SK-N-MC (cell line): ENCODE measurements at regions not wholly inside any gene's neighbourhood (a gene's known extent, or its start where the extent isn't known, plus 50 kb on each side); places are given as distances from the start of the nearest gene placed in this dataset.

ENCODE experiments used
- EZH2 ChIP-seq: fragments of 200-600 bp; sonication (generic); IDR thresholded peaks from one replicate; pipeline ENCODE4 v1.6.1; 2017; ENCODE audit warnings: antibody characterized with exemption
- POLR2AphosphoS5 ChIP-seq: IDR thresholded peaks from 2 replicates; pipeline ENCODE4 v1.6.1; 2012; ENCODE audit warnings: mild to moderate bottlenecking, low read depth, low read length, borderline replicate concordance

GRCh38 chr1:201606623-201607022, 67.7 kb downstream of the NAV1 start:
- TF ChIP-seq EZH2, result no peak
- TF ChIP-seq POLR2AphosphoS5, result no peak
